Right lobe of liver (tissue), 4 donors: ENCODE measurements at regions not wholly inside any gene's neighbourhood (a gene's known extent, or its start where the extent isn't known, plus 50 kb on each side); places are given as distances from the start of the nearest gene placed in this dataset.

Experiments
- POLR2A ChIP-seq: fragments of 450-650 bp; IDR thresholded peaks from one replicate; pipeline ENCODE4 v1.6.1; 2017; ENCODE audit warnings: antibody characterized with exemption, mild to moderate bottlenecking
- TF ChIP-seq, protein P1 (sequence below), 4 donors: fragments of 200-600 bp in 3 of 4; fragments of 450-650 bp in 1 of 4; IDR thresholded peaks; one replicate each; pipeline versions ENCODE4 v1.5.1 to v1.8.0; 2016 to 2022; ENCODE audit warnings: antibody characterized with exemption in 4 of 4, mild to moderate bottlenecking in 2 of 4
- donor health status: DM: no; HTN: no; CAD: no.
- donor health status: DM: no; HTN: no; CAD: no.
- donor health status: DM: no; HTN: yes; CAD: no.

DNA sequence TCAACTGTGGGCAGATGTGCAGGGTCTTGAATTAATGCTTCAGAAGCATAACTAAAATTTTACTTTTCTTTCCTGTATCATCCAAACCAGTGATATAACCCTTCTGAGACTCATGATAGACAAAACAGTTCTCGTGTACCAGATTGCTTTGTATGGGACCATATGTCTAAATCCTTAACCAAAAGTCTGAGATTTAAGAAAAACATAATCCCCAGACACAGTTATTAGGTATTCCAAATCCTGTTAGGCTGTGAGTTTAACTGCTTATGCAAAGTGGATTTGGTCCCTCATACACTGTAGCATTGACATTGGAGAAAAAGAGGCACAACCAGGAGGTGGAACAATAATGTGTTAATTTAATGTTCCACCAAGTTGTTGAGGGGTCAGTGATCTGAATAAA, 235.0 kb downstream of the PMAIP1 start:
- TF ChIP-seq POLR2A = no peak
- TF ChIP-seq, protein P1, sequence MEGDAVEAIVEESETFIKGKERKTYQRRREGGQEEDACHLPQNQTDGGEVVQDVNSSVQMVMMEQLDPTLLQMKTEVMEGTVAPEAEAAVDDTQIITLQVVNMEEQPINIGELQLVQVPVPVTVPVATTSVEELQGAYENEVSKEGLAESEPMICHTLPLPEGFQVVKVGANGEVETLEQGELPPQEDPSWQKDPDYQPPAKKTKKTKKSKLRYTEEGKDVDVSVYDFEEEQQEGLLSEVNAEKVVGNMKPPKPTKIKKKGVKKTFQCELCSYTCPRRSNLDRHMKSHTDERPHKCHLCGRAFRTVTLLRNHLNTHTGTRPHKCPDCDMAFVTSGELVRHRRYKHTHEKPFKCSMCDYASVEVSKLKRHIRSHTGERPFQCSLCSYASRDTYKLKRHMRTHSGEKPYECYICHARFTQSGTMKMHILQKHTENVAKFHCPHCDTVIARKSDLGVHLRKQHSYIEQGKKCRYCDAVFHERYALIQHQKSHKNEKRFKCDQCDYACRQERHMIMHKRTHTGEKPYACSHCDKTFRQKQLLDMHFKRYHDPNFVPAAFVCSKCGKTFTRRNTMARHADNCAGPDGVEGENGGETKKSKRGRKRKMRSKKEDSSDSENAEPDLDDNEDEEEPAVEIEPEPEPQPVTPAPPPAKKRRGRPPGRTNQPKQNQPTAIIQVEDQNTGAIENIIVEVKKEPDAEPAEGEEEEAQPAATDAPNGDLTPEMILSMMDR (IDR thresholded peaks at IDR 0.05) = no peak
